Thyroid gland (tissue), 4 donors: ENCODE measurements at regions not wholly inside any gene's neighbourhood (a gene's known extent, or its start where the extent isn't known, plus 50 kb on each side); places are given as distances from the start of the nearest gene placed in this dataset.

ENCODE experiments used
- DNase-seq, 2 donors: peaks; one replicate each; pipeline ENCODE4 v3.0.0-alpha.2; 2019
- H3K27ac ChIP-seq, 3 donors: fragments of 200-600 bp; sonication (generic); 1 replicate in 2 of 3; 2 replicates in 1 of 3; pipeline ENCODE4 v1.5.1; 2016 to 2019; ENCODE audit warnings: mild to moderate bottlenecking in 1 of 3, moderate library complexity in 1 of 3
- H3K27me3 ChIP-seq: fragments of 200-600 bp; sonication (generic); one replicate; pipeline ENCODE4 v1.5.1; 2019
- H3K36me3 ChIP-seq, 2 donors: fragments of 200-600 bp; sonication (generic); one replicate each; pipeline ENCODE4 v1.5.1; 2016 to 2019
- H3K4me1 ChIP-seq, 2 donors: fragments of 200-600 bp; sonication (generic); one replicate each; pipeline ENCODE4 v1.5.1; 2017 to 2019
- H3K4me3 ChIP-seq, 3 donors: fragments of 200-600 bp; sonication (generic); replicated peaks in 1 of 3; 1 replicate in 2 of 3; 2 replicates in 1 of 3; pipeline ENCODE4 v1.5.1; 2016; ENCODE audit warnings: mild to moderate bottlenecking in 1 of 3
- H3K9me3 ChIP-seq: fragments of 200-600 bp; sonication (generic); one replicate; pipeline ENCODE4 v1.5.1; 2017
- CTCF ChIP-seq, 6 experiments: fragments of 200-600 bp in 3 of 6; fragments of 450-650 bp in 3 of 6; sonication (generic) in 3 of 6; IDR thresholded peaks; one replicate each; pipeline ENCODE4 v1.5.1; 2016 to 2019; ENCODE audit warnings: antibody characterized with exemption in 6 of 6, mild to moderate bottlenecking in 2 of 6, inconsistent platforms in 1 of 6, moderate library complexity in 1 of 6
- POLR2A ChIP-seq, 2 donors: fragments of 450-650 bp; IDR thresholded peaks; one replicate each; pipeline ENCODE4 v1.6.1; 2017; ENCODE audit warnings: antibody characterized with exemption in 2 of 2, mild to moderate bottlenecking in 2 of 2, moderate library complexity in 1 of 2
- WGBS, 2 donors: methylation state at CpG; one replicate each; pipeline ENCODE4 v1.1.5; 2017; 5-methylcytosine and 5-hydroxymethylcytosine counted together
- intact Hi-C: fragments of 100-400 bp; cut with DNase I; formaldehyde crosslinking; loops from one replicate; pipeline ENCODE4 v1.15.1; 2023

DNA sequence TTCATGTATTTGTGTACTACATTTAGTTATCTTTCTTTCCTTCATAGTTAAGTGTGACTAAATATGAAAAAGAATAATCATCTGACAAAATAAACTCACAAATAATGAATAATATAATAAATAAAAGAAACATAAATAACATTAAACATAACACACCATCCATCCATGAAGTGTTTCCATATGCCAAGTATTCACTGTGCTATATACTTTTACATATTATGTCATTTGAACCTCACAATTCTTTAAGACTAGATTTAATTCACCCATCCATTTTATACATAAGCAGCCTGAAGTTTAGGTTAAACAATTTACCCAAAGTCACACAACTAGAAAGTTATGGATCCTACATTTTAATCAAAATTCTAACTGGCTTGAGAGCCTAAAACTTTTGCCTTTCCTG, 549.4 kb upstream of the HS3ST5 start:
- H3K4me1 ChIP-seq = no peaks in the 10 kb centered on the region
- DNase-seq = no peak
- no peak overlapping the region for H3K27ac ChIP-seq
- no peaks in the 10 kb centered on the region for H3K27me3 ChIP-seq
- no peak for TF ChIP-seq CTCF (IDR thresholded peaks at IDR 0.05)
- no peak for TF ChIP-seq POLR2A (IDR thresholded peaks at IDR 0.05)
- intact Hi-C loops = no loop called here
- H3K4me3 ChIP-seq = no peak overlapping the region
- H3K36me3 ChIP-seq = no peaks in the 10 kb centered on the region
- no peaks in the 10 kb centered on the region for H3K9me3 ChIP-seq

GRCh38 chr6:114888241-114888640, 545.4 kb upstream of the HS3ST5 start:
- intact Hi-C loops = no loop called here
- no peaks in the 10 kb centered on the region for H3K27me3 ChIP-seq
- H3K36me3 ChIP-seq = no peaks in the 10 kb centered on the region
- no peak for DNase-seq
- no peak overlapping the region for H3K4me3 ChIP-seq
- no peak for TF ChIP-seq POLR2A (IDR thresholded peaks at IDR 0.05)
- no peak for TF ChIP-seq CTCF (IDR thresholded peaks at IDR 0.05)
- no peaks in the 10 kb centered on the region for H3K9me3 ChIP-seq
- no peaks in the 10 kb centered on the region for H3K4me1 ChIP-seq
- no peak overlapping the region for H3K27ac ChIP-seq

- intact Hi-C loops = no loop called here
- TF ChIP-seq CTCF (IDR thresholded peaks at IDR 0.05) = no peak
- TF ChIP-seq POLR2A (IDR thresholded peaks at IDR 0.05) = no peak
- no peak overlapping the region for H3K27ac ChIP-seq
- no peak for DNase-seq
- H3K36me3 ChIP-seq = no peaks in the 10 kb centered on the region
- H3K4me3 ChIP-seq = no peak overlapping the region
- H3K27me3 ChIP-seq = no peaks in the 10 kb centered on the region
- no peaks in the 10 kb centered on the region for H3K4me1 ChIP-seq
- H3K9me3 ChIP-seq = no peaks in the 10 kb centered on the region
Observed at GRCh38 chr6:114886670-114887436, 544.0 kb upstream of the HS3ST5 start.

GRCh38 chr6:114879693-114880092, 536.9 kb upstream of the HS3ST5 start:
- Histone ChIP-seq H3K4me3 (no peak overlapping the region), H3K4me1 (no peaks in the 10 kb centered on the region), H3K27me3 (no peaks in the 10 kb centered on the region), H3K27ac (no peak overlapping the region), H3K9me3 (no peaks in the 10 kb centered on the region), H3K36me3 (no peaks in the 10 kb centered on the region)
- no peak for DNase-seq
- intact Hi-C loops = no loop called here
- no peak for TF ChIP-seq POLR2A (IDR thresholded peaks at IDR 0.05)
- TF ChIP-seq CTCF (IDR thresholded peaks at IDR 0.05) = no peak

- no peak overlapping the region for H3K4me3 ChIP-seq
- H3K27ac ChIP-seq = no peak overlapping the region
- H3K27me3 ChIP-seq = no peaks in the 10 kb centered on the region
- no peaks in the 10 kb centered on the region for H3K9me3 ChIP-seq
- no peak for DNase-seq
- no peaks in the 10 kb centered on the region for H3K36me3 ChIP-seq
- H3K4me1 ChIP-seq = no peaks in the 10 kb centered on the region
- no peak for TF ChIP-seq POLR2A (IDR thresholded peaks at IDR 0.05)
- TF ChIP-seq CTCF (IDR thresholded peaks at IDR 0.05) = no peak
- intact Hi-C loops = no loop called here
- 91 to 94% methylated on average over 2 of the region's 2 CpGs for WGBS, 2 donors
Observed at GRCh38 chr6:114878091-114878490, 535.3 kb upstream of the HS3ST5 start.
